ENCODE measurements at regions not wholly inside any gene's neighbourhood (a gene's known extent, or its start where the extent isn't known, plus 50 kb on each side); places are given as distances from the start of the nearest gene placed in this dataset.

DNA sequence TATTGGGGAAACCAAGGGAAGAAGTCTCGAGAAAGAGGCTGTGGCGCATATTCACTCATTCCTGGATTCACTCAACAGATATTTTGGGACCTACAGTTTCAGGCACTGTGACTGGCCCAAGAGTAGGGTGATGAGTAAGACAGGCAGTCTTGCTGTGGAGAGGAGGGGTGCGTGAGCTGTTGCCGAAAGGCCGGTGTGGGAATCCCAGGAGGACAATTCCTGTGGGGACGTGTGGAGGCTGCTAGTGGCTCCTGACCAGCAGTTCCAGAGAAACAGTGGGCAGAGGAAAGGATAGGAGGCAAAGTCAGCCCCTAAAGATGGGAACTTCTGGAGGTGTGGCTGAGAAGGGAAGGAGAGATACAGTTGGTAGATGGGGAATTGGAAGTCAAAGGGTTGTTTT, 59.3 kb upstream of the GRB10 start:
- DNase-seq (ENCODE audit: low spot score): no peak
- no peak overlapping the region for H3K27ac ChIP-seq (ENCODE audit: low read depth in 1 of 2, low read length in 2 of 2)
- H3K9ac ChIP-seq (ENCODE audit: low read depth in 1 of 2, low read length in 2 of 2): no peak overlapping the region
- no peaks in the 10 kb centered on the region for H3K36me3 ChIP-seq (ENCODE audit: control insufficient read depth in 4 of 4, insufficient read depth in 3 of 4, low read depth in 1 of 4, low read length in 3 of 4)
- H3K9me3 ChIP-seq (ENCODE audit: control insufficient read depth in 4 of 4, low read length in 3 of 4): no peaks in the 10 kb centered on the region
- TF ChIP-seq, protein P1, sequence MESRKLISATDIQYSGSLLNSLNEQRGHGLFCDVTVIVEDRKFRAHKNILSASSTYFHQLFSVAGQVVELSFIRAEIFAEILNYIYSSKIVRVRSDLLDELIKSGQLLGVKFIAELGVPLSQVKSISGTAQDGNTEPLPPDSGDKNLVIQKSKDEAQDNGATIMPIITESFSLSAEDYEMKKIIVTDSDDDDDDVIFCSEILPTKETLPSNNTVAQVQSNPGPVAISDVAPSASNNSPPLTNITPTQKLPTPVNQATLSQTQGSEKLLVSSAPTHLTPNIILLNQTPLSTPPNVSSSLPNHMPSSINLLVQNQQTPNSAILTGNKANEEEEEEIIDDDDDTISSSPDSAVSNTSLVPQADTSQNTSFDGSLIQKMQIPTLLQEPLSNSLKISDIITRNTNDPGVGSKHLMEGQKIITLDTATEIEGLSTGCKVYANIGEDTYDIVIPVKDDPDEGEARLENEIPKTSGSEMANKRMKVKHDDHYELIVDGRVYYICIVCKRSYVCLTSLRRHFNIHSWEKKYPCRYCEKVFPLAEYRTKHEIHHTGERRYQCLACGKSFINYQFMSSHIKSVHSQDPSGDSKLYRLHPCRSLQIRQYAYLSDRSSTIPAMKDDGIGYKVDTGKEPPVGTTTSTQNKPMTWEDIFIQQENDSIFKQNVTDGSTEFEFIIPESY (IDR thresholded peaks at IDR 0.05): no peak
- TF ChIP-seq FOXA2 (IDR thresholded peaks at IDR 0.05) (no peak), YY1 (IDR thresholded peaks at IDR 0.05) (no peak), HNF4G (IDR thresholded peaks at IDR 0.05) (no peak), RXRA (IDR thresholded peaks at IDR 0.05) (no peak), REST (IDR thresholded peaks at IDR 0.05) (no peak), SP1 (IDR thresholded peaks at IDR 0.05) (no peak), JUND (IDR thresholded peaks at IDR 0.05) (no peak)
- TF ChIP-seq, protein P2, sequence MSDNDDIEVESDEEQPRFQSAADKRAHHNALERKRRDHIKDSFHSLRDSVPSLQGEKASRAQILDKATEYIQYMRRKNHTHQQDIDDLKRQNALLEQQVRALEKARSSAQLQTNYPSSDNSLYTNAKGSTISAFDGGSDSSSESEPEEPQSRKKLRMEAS (IDR thresholded peaks at IDR 0.05): no peak
- TF ChIP-seq, protein P3, sequence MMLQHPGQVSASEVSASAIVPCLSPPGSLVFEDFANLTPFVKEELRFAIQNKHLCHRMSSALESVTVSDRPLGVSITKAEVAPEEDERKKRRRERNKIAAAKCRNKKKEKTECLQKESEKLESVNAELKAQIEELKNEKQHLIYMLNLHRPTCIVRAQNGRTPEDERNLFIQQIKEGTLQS (IDR thresholded peaks at IDR 0.05): no peak
- H3K4me1 ChIP-seq (ENCODE audit: control insufficient read depth in 4 of 4, insufficient read depth in 4 of 4, low read length in 3 of 4): no peaks in the 10 kb centered on the region
- no peaks in the 10 kb centered on the region for H3K27me3 ChIP-seq (ENCODE audit: control insufficient read depth in 4 of 4, insufficient read depth in 4 of 4, low read length in 3 of 4)
- H3K4me3 ChIP-seq (ENCODE audit: low read depth in 1 of 3, low read length in 3 of 3): no peak overlapping the region
- 89% methylated on average over 6 of the region's 6 CpGs for WGBS

- no peak overlapping the region for H3K4me3 ChIP-seq (ENCODE audit: low read depth in 1 of 3, low read length in 3 of 3)
- DNase-seq (ENCODE audit: low spot score): no peak
- no peaks in the 10 kb centered on the region for H3K36me3 ChIP-seq (ENCODE audit: control insufficient read depth in 4 of 4, insufficient read depth in 3 of 4, low read depth in 1 of 4, low read length in 3 of 4)
- H3K27ac ChIP-seq (ENCODE audit: low read depth in 1 of 2, low read length in 2 of 2): no peak overlapping the region
- 80% methylated on average over 10 of the region's 10 CpGs for WGBS
- no peaks in the 10 kb centered on the region for H3K27me3 ChIP-seq (ENCODE audit: control insufficient read depth in 4 of 4, insufficient read depth in 4 of 4, low read length in 3 of 4)
- H3K9ac ChIP-seq (ENCODE audit: low read depth in 1 of 2, low read length in 2 of 2): no peak overlapping the region
- H3K9me3 ChIP-seq (ENCODE audit: control insufficient read depth in 4 of 4, low read length in 3 of 4): no peaks in the 10 kb centered on the region
- no peaks in the 10 kb centered on the region for H3K4me1 ChIP-seq (ENCODE audit: control insufficient read depth in 4 of 4, insufficient read depth in 4 of 4, low read length in 3 of 4)
- no peak for TF ChIP-seq FOXA2 (IDR thresholded peaks at IDR 0.05)
- no peak for TF ChIP-seq HNF4G (IDR thresholded peaks at IDR 0.05)
- no peak for TF ChIP-seq TAF1 (conservative IDR thresholded peaks at IDR 0.05)
- TF ChIP-seq RAD21 (IDR thresholded peaks at IDR 0.05): no peak
- TF ChIP-seq, protein P2 (IDR thresholded peaks at IDR 0.05): no peak
- TF ChIP-seq, protein P1 (IDR thresholded peaks at IDR 0.05): no peak
- TF ChIP-seq GABPA (IDR thresholded peaks at IDR 0.05 in 1 of 2, conservative IDR thresholded peaks at IDR 0.05 in 1 of 2): no peak
- no peak for TF ChIP-seq CTCF (IDR thresholded peaks at IDR 0.05; ENCODE audit: low read depth, low read length, missing input control)
- TF ChIP-seq JUND (IDR thresholded peaks at IDR 0.05): no peak
- no peak for TF ChIP-seq HNF4A (conservative IDR thresholded peaks at IDR 0.05)
- TF ChIP-seq SP1 (IDR thresholded peaks at IDR 0.05): no peak
- TF ChIP-seq YY1 (IDR thresholded peaks at IDR 0.05): no peak
- TF ChIP-seq EGR1 (IDR thresholded peaks at IDR 0.05; ENCODE audit: low read depth in 2 of 2): no peak
- no peak for TF ChIP-seq REST (IDR thresholded peaks at IDR 0.05)
These were observed 56.1 kb upstream of the GRB10 start for GRCh38 chr7:50838675-50839377.

Data from liver (tissue), 8 donors.